ENCODE measurements at regions not wholly inside any gene's neighbourhood (a gene's known extent, or its start where the extent isn't known, plus 50 kb on each side); places are given as distances from the start of the nearest gene placed in this dataset.

- no peak for TF ChIP-seq CTCF (conservative IDR thresholded peaks at IDR 0.05; ENCODE audit: low read depth, low read length)
- peak; percentile 29 for DNase-seq (ENCODE audit: low read depth)
- H3K4me3 ChIP-seq (ENCODE audit: low read length): no peak overlapping the region
Measured at GRCh38 chr16:86824751-86825296, 246.5 kb downstream of the FOXL1 start.

DNA sequence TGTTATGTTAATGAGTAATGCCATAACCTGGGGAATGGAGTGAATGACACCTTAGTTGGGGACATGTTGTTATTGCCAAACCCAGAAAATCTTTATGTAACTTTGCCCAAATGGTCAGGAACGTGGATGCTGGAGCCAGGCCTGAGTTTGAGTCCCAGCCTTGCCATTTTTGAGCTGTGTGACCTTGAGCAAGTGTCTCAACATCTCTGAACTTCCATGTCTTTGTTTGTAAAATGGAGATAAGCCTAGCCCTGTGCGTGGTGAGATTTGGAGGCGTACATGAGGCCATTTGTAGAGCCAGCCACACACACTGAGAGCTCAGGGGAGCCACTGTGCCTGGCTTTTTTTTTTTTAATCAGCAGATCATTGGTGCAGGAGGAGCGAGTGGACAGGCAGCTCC is 247.3 kb downstream of the FOXL1 start:
- DNase-seq (ENCODE audit: low read depth): no peak
- TF ChIP-seq CTCF (conservative IDR thresholded peaks at IDR 0.05; ENCODE audit: low read depth, low read length): no peak
- H3K4me3 ChIP-seq (ENCODE audit: low read length): no peak overlapping the region

- no peak for TF ChIP-seq CTCF (conservative IDR thresholded peaks at IDR 0.05; ENCODE audit: low read depth, low read length)
- no peak for DNase-seq (ENCODE audit: low read depth)
Measured at GRCh38 chr16:86826941-86827340, 248.6 kb downstream of the FOXL1 start.

DNA sequence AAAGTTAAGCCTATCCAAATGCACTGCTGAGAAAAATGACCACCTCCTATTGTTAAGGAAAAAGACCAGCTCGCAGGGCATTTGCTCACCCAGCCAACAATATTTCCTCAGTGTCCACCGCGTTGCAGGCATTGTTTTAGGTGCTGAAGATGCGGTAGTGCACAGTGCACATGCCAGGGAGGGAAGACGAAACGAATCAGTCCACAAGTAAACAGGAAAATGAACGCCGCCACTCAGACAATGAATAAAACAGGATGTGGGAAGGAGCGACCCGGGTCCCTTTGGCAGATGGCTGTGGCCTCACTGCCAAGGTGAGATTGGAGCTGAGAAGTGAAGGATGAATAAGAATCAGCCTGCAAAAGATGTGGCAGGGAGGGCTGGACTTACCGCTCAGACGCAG is 249.2 kb downstream of the FOXL1 start:
- no peak for DNase-seq (ENCODE audit: low read depth)
- no peak overlapping the region for H3K4me3 ChIP-seq (ENCODE audit: low read length)
- no peak for TF ChIP-seq CTCF (conservative IDR thresholded peaks at IDR 0.05; ENCODE audit: low read depth, low read length)

More at GRCh38 chr16:86826941-86827340, 248.6 kb downstream of the FOXL1 start:
- H3K4me3 ChIP-seq (ENCODE audit: low read length): no peak overlapping the region

DNA sequence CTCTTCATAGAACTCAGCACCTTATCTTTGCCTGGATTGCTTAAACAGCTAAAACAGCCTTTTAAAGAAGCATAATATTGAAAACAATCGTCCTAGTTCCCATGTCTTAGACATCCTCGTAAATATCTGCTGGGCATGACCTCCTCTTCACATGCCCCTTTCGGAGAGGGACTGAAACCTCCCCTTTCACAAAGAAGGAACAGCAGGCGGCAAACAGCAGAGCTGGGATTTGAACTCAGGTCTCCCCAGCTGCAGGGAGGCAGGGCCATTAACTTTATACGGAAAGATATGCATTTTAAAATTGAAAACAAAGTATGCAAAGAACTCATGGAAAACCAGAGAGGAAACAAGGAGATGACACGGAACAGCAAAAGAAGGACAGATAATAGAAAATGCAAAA is 249.9 kb downstream of the FOXL1 start:
- no peak for TF ChIP-seq CTCF (conservative IDR thresholded peaks at IDR 0.05; ENCODE audit: low read depth, low read length)
- DNase-seq (ENCODE audit: low read depth): no peak
- H3K4me3 ChIP-seq (ENCODE audit: low read length): no peak overlapping the region

DNA sequence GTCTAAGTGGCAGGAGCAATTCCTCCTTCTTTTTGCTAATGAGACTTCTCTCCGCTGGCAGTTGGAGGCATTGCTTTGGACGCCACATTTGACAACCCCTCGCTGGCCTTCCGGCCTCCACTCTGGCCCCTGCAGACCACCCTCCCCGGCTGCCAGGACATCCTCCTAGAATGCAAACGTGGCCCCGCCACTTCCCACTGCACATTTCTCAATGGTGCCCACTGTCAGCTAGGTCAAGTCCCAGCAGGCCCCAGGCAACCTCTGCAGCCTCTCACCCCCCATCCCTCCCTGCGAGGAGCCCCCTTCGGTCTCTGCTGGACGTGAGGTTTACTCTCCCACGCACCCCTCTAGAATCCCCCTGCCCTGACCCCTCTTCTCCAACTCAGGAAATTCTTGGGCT is 250.3 kb downstream of the FOXL1 start:
- no peak overlapping the region for H3K4me3 ChIP-seq (ENCODE audit: low read length)
- DNase-seq (ENCODE audit: low read depth): no peak
- no peak for TF ChIP-seq CTCF (conservative IDR thresholded peaks at IDR 0.05; ENCODE audit: low read depth, low read length)

GRCh38 chr16:86831366-86831765 is 253.0 kb downstream of the FOXL1 start:
- H3K4me3 ChIP-seq (ENCODE audit: low read length): no peak overlapping the region
- no peak for DNase-seq (ENCODE audit: low read depth)
- TF ChIP-seq CTCF (conservative IDR thresholded peaks at IDR 0.05; ENCODE audit: low read depth, low read length): no peak
